ENCODE measurements at regions not wholly inside any gene's neighbourhood (a gene's known extent, or its start where the extent isn't known, plus 50 kb on each side); places are given as distances from the start of the nearest gene placed in this dataset.

- TF ChIP-seq CTCF (IDR thresholded peaks at IDR 0.05) (no peak), POLR2A (IDR thresholded peaks at IDR 0.05) (no peak)
Measured at GRCh38 chr22:27540247-27540646, 261.3 kb downstream of the MN1 start.
